Astrocyte (in vitro differentiated cells and primary cell): ENCODE measurements at regions not wholly inside any gene's neighbourhood (a gene's known extent, or its start where the extent isn't known, plus 50 kb on each side); places are given as distances from the start of the nearest gene placed in this dataset.

Experiments used
- DNase-seq: peaks from one replicate; pipeline ENCODE4 v3.0.0-alpha.2; 2010; ENCODE audit warnings: low read depth
- FAIRE-seq: peaks from 2 replicates; lab custom pipeline; 2011; peaks lifted over from hg19 to GRCh38; lab: Jason Lieb, UNC
- H2AFZ ChIP-seq: 2 replicates; pipeline ENCODE4 v1.6.0; 2012; ENCODE audit warnings: low read depth, low read length, inconsistent platforms
- H3K27ac ChIP-seq: 2 replicates; pipeline ENCODE4 v1.5.1; 2011; ENCODE audit warnings: low read depth, low read length, inconsistent platforms
- H3K27me3 ChIP-seq: 2 replicates; pipeline ENCODE4 v1.6.0; 2011; ENCODE audit warnings: low read length, inconsistent platforms; ENCODE audit not compliant: insufficient read depth
- H3K36me3 ChIP-seq: 2 replicates; pipeline ENCODE4 v1.5.1; 2011; ENCODE audit warnings: low read length, inconsistent platforms; ENCODE audit not compliant: insufficient read depth
- H3K4me1 ChIP-seq: 2 replicates; pipeline ENCODE4 v1.5.1; 2011; ENCODE audit warnings: low read length, inconsistent platforms; ENCODE audit not compliant: insufficient read depth
- H3K4me2 ChIP-seq: 2 replicates; pipeline ENCODE4 v1.6.0; 2012; ENCODE audit warnings: low read length, inconsistent platforms
- H3K4me3 ChIP-seq: 2 replicates; pipeline ENCODE4 v1.5.1; 2011; ENCODE audit warnings: low read depth, mild to moderate bottlenecking, low read length, inconsistent platforms; ENCODE audit not compliant: insufficient read depth
- H3K79me2 ChIP-seq: 2 replicates; pipeline ENCODE4 v1.6.0; 2012; ENCODE audit warnings: mild to moderate bottlenecking, low read length, inconsistent platforms; ENCODE audit not compliant: insufficient read depth
- H3K9ac ChIP-seq: 2 replicates; pipeline ENCODE4 v1.6.0; 2012; ENCODE audit warnings: mild to moderate bottlenecking, low read length, inconsistent platforms
- H3K9me3 ChIP-seq: 2 replicates; pipeline ENCODE4 v1.5.1; 2012; ENCODE audit warnings: low read depth, mild to moderate bottlenecking, low read length, inconsistent platforms; ENCODE audit not compliant: insufficient read depth
- H4K20me1 ChIP-seq: 2 replicates; pipeline ENCODE4 v1.6.0; 2012; ENCODE audit warnings: low read length, inconsistent platforms; ENCODE audit not compliant: insufficient read depth
- H3K27ac Mint-ChIP-seq: one replicate; pipeline ENCODE4 v1.8.0; 2021; ENCODE audit warnings: mild to moderate bottlenecking, mixed read lengths; ENCODE audit not compliant: unreplicated experiment
- H3K27me3 Mint-ChIP-seq: one replicate; pipeline ENCODE4 v1.8.0; 2021; ENCODE audit warnings: low read depth, mixed read lengths; ENCODE audit not compliant: unreplicated experiment
- H3K36me3 Mint-ChIP-seq: one replicate; pipeline ENCODE4 v1.8.0; 2021; ENCODE audit warnings: low read depth, mixed read lengths; ENCODE audit not compliant: unreplicated experiment
- H3K4me1 Mint-ChIP-seq: one replicate; pipeline ENCODE4 v1.8.0; 2021; ENCODE audit warnings: low read depth, mixed read lengths; ENCODE audit not compliant: unreplicated experiment
- H3K4me3 Mint-ChIP-seq: one replicate; pipeline ENCODE4 v1.8.0; 2021; ENCODE audit warnings: mild to moderate bottlenecking, moderate library complexity, mixed read lengths; ENCODE audit not compliant: unreplicated experiment
- H3K9me3 Mint-ChIP-seq: one replicate; pipeline ENCODE4 v1.8.0; 2021; ENCODE audit warnings: mild to moderate bottlenecking, mixed read lengths; ENCODE audit not compliant: unreplicated experiment
- EZH2 ChIP-seq: IDR thresholded peaks from 2 replicates; pipeline ENCODE4 v1.6.1; 2012; ENCODE audit warnings: mild to moderate bottlenecking, low read length, inconsistent platforms; ENCODE audit not compliant: insufficient read depth
- TF ChIP-seq, protein P1 (sequence below): IDR thresholded peaks from 2 replicates; pipeline ENCODE4 v1.5.1; 2011; ENCODE audit warnings: low read depth, mild to moderate bottlenecking, inconsistent platforms, low read length, moderate library complexity; ENCODE audit not compliant: insufficient read depth

DNA sequence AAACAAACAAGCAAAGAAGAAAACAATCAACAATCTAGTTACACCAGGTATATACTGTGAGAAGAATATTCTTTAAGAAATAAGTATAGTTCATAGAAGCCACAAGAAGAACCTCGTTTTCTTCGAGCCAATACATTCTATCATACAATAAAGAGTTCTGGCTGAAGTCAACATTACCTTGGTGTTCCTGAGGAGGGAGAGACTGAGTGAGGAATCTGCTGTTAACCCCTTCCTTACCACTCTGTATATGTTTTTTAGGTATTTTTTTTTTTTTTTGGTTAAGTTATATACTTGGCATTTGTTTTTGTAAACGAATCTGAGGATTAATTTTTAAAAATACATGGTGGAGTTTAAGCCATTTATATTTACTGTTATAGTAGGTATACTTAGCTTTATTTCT lies 412.5 kb downstream of the NUP35 start:
- DNase-seq = no peak
- TF ChIP-seq EZH2 = no peak
- TF ChIP-seq, protein P1, sequence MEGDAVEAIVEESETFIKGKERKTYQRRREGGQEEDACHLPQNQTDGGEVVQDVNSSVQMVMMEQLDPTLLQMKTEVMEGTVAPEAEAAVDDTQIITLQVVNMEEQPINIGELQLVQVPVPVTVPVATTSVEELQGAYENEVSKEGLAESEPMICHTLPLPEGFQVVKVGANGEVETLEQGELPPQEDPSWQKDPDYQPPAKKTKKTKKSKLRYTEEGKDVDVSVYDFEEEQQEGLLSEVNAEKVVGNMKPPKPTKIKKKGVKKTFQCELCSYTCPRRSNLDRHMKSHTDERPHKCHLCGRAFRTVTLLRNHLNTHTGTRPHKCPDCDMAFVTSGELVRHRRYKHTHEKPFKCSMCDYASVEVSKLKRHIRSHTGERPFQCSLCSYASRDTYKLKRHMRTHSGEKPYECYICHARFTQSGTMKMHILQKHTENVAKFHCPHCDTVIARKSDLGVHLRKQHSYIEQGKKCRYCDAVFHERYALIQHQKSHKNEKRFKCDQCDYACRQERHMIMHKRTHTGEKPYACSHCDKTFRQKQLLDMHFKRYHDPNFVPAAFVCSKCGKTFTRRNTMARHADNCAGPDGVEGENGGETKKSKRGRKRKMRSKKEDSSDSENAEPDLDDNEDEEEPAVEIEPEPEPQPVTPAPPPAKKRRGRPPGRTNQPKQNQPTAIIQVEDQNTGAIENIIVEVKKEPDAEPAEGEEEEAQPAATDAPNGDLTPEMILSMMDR = no peak
- H3K9me3 Mint-ChIP-seq = no peaks in the 10 kb centered on the region
- no peaks in the 10 kb centered on the region for H3K27me3 ChIP-seq
- no peak overlapping the region for H3K4me2 ChIP-seq
- H3K36me3 Mint-ChIP-seq = no peaks in the 10 kb centered on the region
- no peak overlapping the region for H3K27ac Mint-ChIP-seq
- H3K9ac ChIP-seq = no peak overlapping the region
- peaks cover 3% of the 10 kb centered on the region for H3K4me1 Mint-ChIP-seq
- H3K27ac ChIP-seq = no peak overlapping the region
- H3K9me3 ChIP-seq = no peaks in the 10 kb centered on the region
- H3K79me2 ChIP-seq = no peaks in the 10 kb centered on the region
- no peaks in the 10 kb centered on the region for H3K36me3 ChIP-seq
- FAIRE-seq = no peak
- no peaks in the 10 kb centered on the region for H4K20me1 ChIP-seq
- H3K4me1 ChIP-seq = no peaks in the 10 kb centered on the region
- H3K4me3 Mint-ChIP-seq = no peak overlapping the region
- no peak overlapping the region for H2AFZ ChIP-seq
- H3K4me3 ChIP-seq = no peak overlapping the region
- H3K27me3 Mint-ChIP-seq = no peaks in the 10 kb centered on the region

DNA sequence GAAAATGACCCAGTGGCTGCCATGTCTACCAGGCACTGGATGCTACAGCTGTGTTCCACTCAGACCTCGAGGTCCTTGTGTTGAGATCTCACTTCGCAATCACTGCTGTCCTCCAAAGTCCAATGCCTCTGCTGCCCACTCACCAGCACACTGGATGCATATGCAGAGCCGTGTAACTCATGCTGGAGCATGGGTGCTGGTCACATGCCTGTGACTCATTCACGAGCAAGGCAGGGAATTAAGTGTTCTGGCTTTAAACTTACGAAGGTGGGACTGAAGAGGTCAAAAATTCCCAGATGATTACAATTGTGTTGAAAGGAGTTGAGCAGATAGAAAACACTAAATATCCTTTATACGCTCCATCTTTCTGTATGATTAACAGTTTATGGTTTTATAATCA lies 417.5 kb downstream of the NUP35 start:
- Mint-ChIP-seq H3K9me3 (peaks cover 11% of the 10 kb centered on the region), H3K4me1 (peaks cover 5% of the 10 kb centered on the region), H3K36me3 (no peaks in the 10 kb centered on the region), H3K27me3 (no peaks in the 10 kb centered on the region), H3K4me3 (no peak overlapping the region), H3K27ac (no peak overlapping the region)
- H2AFZ ChIP-seq = peak overlapping the region; percentile 23
- DNase-seq (peak; percentile 49), FAIRE-seq (no peak)
- H3K27me3 ChIP-seq = no peaks in the 10 kb centered on the region
- no peaks in the 10 kb centered on the region for H3K79me2 ChIP-seq
- H3K4me1 ChIP-seq = no peaks in the 10 kb centered on the region
- no peak overlapping the region for H3K4me3 ChIP-seq
- H3K4me2 ChIP-seq = no peak overlapping the region
- no peaks in the 10 kb centered on the region for H3K9me3 ChIP-seq
- H3K27ac ChIP-seq = no peak overlapping the region
- H4K20me1 ChIP-seq = no peaks in the 10 kb centered on the region
- no peak overlapping the region for H3K9ac ChIP-seq
- no peaks in the 10 kb centered on the region for H3K36me3 ChIP-seq
- TF ChIP-seq EZH2 = no peak
- TF ChIP-seq, protein P1 = no peak

DNA sequence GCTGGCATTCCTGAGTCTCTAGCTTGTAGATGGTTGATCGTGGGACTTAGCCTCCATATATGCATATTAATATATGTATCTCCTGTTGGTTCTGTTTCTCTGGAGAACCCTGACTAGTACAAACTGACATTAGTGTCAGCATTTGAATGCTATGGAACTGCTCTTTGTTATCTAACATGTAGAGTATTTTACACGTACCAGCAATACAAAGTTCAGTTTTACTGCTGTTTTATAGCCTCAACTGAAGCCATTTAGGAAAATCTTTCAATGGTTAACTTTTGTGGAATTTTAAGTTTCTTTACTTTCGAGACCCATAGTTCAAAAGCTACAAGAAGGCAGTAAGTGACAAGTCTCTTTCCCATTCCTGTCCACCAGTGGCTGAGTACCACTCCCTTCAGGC lies 418.4 kb downstream of the NUP35 start:
- no peaks in the 10 kb centered on the region for H3K27me3 Mint-ChIP-seq
- no peak overlapping the region for H3K4me3 Mint-ChIP-seq
- Histone ChIP-seq H3K36me3 (no peaks in the 10 kb centered on the region), H3K27me3 (no peaks in the 10 kb centered on the region), H3K4me2 (no peak overlapping the region), H3K4me3 (no peak overlapping the region), H3K9me3 (no peaks in the 10 kb centered on the region), H3K4me1 (no peaks in the 10 kb centered on the region), H2AFZ (no peak overlapping the region), H3K27ac (no peak overlapping the region), H3K79me2 (no peaks in the 10 kb centered on the region), H3K9ac (no peak overlapping the region), H4K20me1 (no peaks in the 10 kb centered on the region)
- FAIRE-seq = no peak
- no peaks in the 10 kb centered on the region for H3K36me3 Mint-ChIP-seq
- peaks cover 11% of the 10 kb centered on the region for H3K9me3 Mint-ChIP-seq
- no peak for DNase-seq
- peaks cover 5% of the 10 kb centered on the region for H3K4me1 Mint-ChIP-seq
- TF ChIP-seq, protein P1 = no peak
- no peak for TF ChIP-seq EZH2
- H3K27ac Mint-ChIP-seq = no peak overlapping the region
